ENCODE measurements at regions not wholly inside any gene's neighbourhood (a gene's known extent, or its start where the extent isn't known, plus 50 kb on each side); places are given as distances from the start of the nearest gene placed in this dataset.

- TF ChIP-seq POLR2A (IDR thresholded peaks at IDR 0.05) (no peak), CTCF (IDR thresholded peaks at IDR 0.05) (no peak)
Measured at GRCh38 chr15:93617443-93617842, 528.4 kb upstream of the RGMA start.
